GM12875 (cell line): ENCODE measurements at regions not wholly inside any gene's neighbourhood (a gene's known extent, or its start where the extent isn't known, plus 50 kb on each side); places are given as distances from the start of the nearest gene placed in this dataset.

ENCODE experiments used
- H3K4me3 ChIP-seq: one replicate; pipeline ENCODE4 v1.5.1; 2011; ENCODE audit warnings: low read depth, low read length, control low read depth
- TF ChIP-seq, protein P1 (sequence below): IDR thresholded peaks from 2 replicates; pipeline ENCODE4 v1.5.1; 2011; ENCODE audit warnings: low read depth, mild to moderate bottlenecking, control low read depth, inconsistent platforms, low read length, moderate library complexity, borderline replicate concordance; ENCODE audit not compliant: insufficient read depth

DNA sequence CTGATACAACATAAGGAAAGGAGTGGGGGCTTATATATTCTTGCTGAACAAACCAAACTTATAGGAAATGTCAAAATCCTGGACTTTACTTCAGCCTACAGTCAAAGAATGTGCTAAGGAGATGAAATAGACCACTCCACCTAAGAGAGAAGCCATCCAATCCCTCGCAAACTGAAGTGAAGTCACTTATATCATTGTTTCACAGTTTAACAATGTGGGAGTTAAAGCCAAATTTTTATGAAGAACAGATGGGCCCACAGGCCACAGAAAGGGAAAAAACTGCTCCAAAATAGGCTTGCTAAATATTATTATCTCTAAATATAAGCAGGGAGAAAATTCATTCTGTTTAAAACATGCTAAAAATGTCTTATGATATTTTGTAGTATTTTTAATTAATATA lies 233.3 kb downstream of the GAS1 start:
- TF ChIP-seq, protein P1, sequence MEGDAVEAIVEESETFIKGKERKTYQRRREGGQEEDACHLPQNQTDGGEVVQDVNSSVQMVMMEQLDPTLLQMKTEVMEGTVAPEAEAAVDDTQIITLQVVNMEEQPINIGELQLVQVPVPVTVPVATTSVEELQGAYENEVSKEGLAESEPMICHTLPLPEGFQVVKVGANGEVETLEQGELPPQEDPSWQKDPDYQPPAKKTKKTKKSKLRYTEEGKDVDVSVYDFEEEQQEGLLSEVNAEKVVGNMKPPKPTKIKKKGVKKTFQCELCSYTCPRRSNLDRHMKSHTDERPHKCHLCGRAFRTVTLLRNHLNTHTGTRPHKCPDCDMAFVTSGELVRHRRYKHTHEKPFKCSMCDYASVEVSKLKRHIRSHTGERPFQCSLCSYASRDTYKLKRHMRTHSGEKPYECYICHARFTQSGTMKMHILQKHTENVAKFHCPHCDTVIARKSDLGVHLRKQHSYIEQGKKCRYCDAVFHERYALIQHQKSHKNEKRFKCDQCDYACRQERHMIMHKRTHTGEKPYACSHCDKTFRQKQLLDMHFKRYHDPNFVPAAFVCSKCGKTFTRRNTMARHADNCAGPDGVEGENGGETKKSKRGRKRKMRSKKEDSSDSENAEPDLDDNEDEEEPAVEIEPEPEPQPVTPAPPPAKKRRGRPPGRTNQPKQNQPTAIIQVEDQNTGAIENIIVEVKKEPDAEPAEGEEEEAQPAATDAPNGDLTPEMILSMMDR: no peak
- no peak overlapping the region for H3K4me3 ChIP-seq

- H3K4me3 ChIP-seq: no peak overlapping the region
- TF ChIP-seq, protein P1: no peak
Observed at GRCh38 chr9:86713470-86713869, 233.8 kb downstream of the GAS1 start.

GRCh38 chr9:86708918-86709835 lies 238.1 kb downstream of the GAS1 start:
- TF ChIP-seq, protein P1: no peak
- no peak overlapping the region for H3K4me3 ChIP-seq

DNA sequence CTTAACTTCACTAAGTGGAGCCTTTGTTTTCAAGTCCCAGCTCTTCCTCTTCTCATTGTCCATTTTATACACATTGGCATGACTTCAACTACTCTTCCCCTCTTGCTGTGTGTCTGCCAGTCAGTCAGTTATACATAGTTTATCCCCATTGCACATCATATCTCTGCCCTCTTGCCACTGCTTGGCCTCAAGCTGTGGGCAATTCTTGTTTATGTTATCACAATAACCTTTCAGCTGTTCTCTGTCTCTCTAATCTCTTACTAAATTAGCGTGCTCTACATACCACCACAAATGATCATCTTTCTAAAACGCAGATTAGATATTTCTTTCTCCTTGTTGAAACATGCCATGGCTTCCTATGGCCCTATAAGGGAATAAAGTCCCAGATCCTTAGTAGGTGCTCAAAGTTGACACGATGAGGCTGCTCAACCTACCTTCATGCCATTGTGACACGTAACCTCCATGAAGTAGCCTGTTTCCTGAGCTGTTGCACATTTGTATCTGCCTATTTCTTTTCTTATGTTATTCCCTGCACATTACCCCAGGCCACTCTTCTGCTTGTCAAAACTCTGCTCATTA lies 239.3 kb downstream of the GAS1 start:
- H3K4me3 ChIP-seq: no peak overlapping the region
- TF ChIP-seq, protein P1: no peak

GRCh38 chr9:86706391-86706790 lies 240.9 kb downstream of the GAS1 start:
- H3K4me3 ChIP-seq: no peak overlapping the region
- TF ChIP-seq, protein P1: no peak

GRCh38 chr9:86705490-86705889 lies 241.8 kb downstream of the GAS1 start:
- TF ChIP-seq, protein P1: no peak
- no peak overlapping the region for H3K4me3 ChIP-seq

DNA sequence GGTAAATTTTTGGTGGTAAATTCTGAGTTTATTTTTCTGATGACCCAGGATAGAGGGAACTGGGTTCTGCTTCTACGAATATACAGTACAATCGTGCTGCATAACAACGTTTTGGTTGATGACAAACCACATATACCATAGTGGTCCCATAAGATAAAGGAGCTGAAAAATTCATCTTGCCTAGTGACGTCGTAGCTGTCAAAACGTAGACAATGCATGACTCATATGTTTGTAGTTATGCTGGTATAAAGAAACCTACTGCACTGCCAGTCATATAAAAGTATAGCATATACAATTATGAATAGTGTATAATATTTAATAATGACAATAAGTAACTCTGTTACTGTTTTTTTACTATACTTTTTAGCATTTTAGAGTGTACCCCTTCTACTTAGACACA lies 244.0 kb downstream of the GAS1 start:
- H3K4me3 ChIP-seq: no peak overlapping the region
- TF ChIP-seq, protein P1: no peak
